ENCODE measurements at regions not wholly inside any gene's neighbourhood (a gene's known extent, or its start where the extent isn't known, plus 50 kb on each side); places are given as distances from the start of the nearest gene placed in this dataset.
A peak's percentile ranks its signal among the peaks of the same experiment; 100 is the strongest.

GRCh38 chr4:114386637-114387233 is 211.9 kb upstream of the UGT8 start:
- ATAC-seq, result peak; percentile 45
- TF ChIP-seq CTCF (IDR thresholded peaks at IDR 0.05), result peak; percentile 15 to 87 (median 79)
- no peak for TF ChIP-seq POLR2A (IDR thresholded peaks at IDR 0.05)

GRCh38 chr4:114389070-114389685 is 209.4 kb upstream of the UGT8 start:
- WGBS, 2 donors, result 65 to 66% methylated on average over 9 of the region's 9 CpGs
- intact Hi-C loops (cut with DNase I), result loop anchor here (5.0 to 10.0 kb wide), 2 partner anchors 268 to 994 kb away; no protein-coding TSS in a partner anchor
- no peak for DNase-seq
- Histone ChIP-seq H3K27me3 (no peaks in the 10 kb centered on the region), H3K9me3 (no peaks in the 10 kb centered on the region), H3K27ac (no peak overlapping the region), H3K4me3 (no peak overlapping the region), H3K36me3 (replicated peaks in 1 of 2; ENCODE audit: insufficient read depth in 1 of 2, low read depth in 2 of 2) (no peaks in the 10 kb centered on the region), H3K4me1 (no peaks in the 10 kb centered on the region)
- ATAC-seq, result no peak
- no peak for TF ChIP-seq CTCF (IDR thresholded peaks at IDR 0.05)
- TF ChIP-seq POLR2A (IDR thresholded peaks at IDR 0.05), result no peak

More at GRCh38 chr4:114386637-114387233, 211.9 kb upstream of the UGT8 start:
- intact Hi-C loops (cut with DNase I), result loop anchor here (5.0 to 10.0 kb wide), 2 partner anchors 271 to 992 kb away; no protein-coding TSS in a partner anchor
- WGBS, 2 donors, result 14 to 15% methylated on average over 5 of the region's 5 CpGs
- H3K9me3 ChIP-seq, result no peaks in the 10 kb centered on the region
- no peak overlapping the region for H3K4me3 ChIP-seq
- no peak overlapping the region for H3K27ac ChIP-seq
- DNase-seq, result peak in 1 of 4 donors; percentile 25
- H3K36me3 ChIP-seq (replicated peaks in 1 of 2; ENCODE audit: insufficient read depth in 1 of 2, low read depth in 2 of 2), result no peaks in the 10 kb centered on the region
- H3K27me3 ChIP-seq, result no peaks in the 10 kb centered on the region
- H3K4me1 ChIP-seq, result no peaks in the 10 kb centered on the region

- Histone ChIP-seq H3K27me3 (no peaks in the 10 kb centered on the region), H3K4me1 (no peaks in the 10 kb centered on the region), H3K9me3 (no peaks in the 10 kb centered on the region), H3K4me3 (no peak overlapping the region), H3K36me3 (replicated peaks in 1 of 2; ENCODE audit: insufficient read depth in 1 of 2, low read depth in 2 of 2) (no peaks in the 10 kb centered on the region), H3K27ac (no peak overlapping the region)
- intact Hi-C loops (cut with DNase I), result loop anchor here (10.0 kb wide), 1 partner anchor 291 kb away; no protein-coding TSS in a partner anchor
- 59 to 61% methylated on average over 3 of the region's 3 CpGs for WGBS, 2 donors
- DNase-seq (no peak), ATAC-seq (no peak)
- TF ChIP-seq POLR2A (IDR thresholded peaks at IDR 0.05), result no peak
- TF ChIP-seq CTCF (IDR thresholded peaks at IDR 0.05), result no peak
Measured at GRCh38 chr4:114393295-114394038, 205.1 kb upstream of the UGT8 start.

- Histone ChIP-seq H3K27me3 (no peaks in the 10 kb centered on the region), H3K4me1 (no peaks in the 10 kb centered on the region), H3K9me3 (no peaks in the 10 kb centered on the region), H3K27ac (no peak overlapping the region), H3K4me3 (no peak overlapping the region), H3K36me3 (replicated peaks in 1 of 2; ENCODE audit: insufficient read depth in 1 of 2, low read depth in 2 of 2) (no peaks in the 10 kb centered on the region)
- no peak for TF ChIP-seq CTCF (IDR thresholded peaks at IDR 0.05)
- no peak for TF ChIP-seq POLR2A (IDR thresholded peaks at IDR 0.05)
- intact Hi-C loops (cut with DNase I), result loop anchor here (10.0 kb wide), 1 partner anchor 288 kb away; no protein-coding TSS in a partner anchor
- WGBS, 2 donors, result 90 to 91% methylated on average over 2 of the region's 2 CpGs
- ATAC-seq (no peak), DNase-seq (no peak)
Measured at GRCh38 chr4:114396808-114397207, 201.8 kb upstream of the UGT8 start.

Data from body of pancreas (tissue), 4 donors.